LNCaP clone FGC (cell line): ENCODE measurements at regions not wholly inside any gene's neighbourhood (a gene's known extent, or its start where the extent isn't known, plus 50 kb on each side); places are given as distances from the start of the nearest gene placed in this dataset.

Experiments used
- DNase-seq: peaks from one replicate; pipeline ENCODE4 v3.0.0-alpha.2; 2011; ENCODE audit warnings: low read depth
- H3K4me3 ChIP-seq: 2 replicates; pipeline ENCODE4 v1.5.1; 2011; ENCODE audit warnings: mild to moderate bottlenecking, low read depth, low read length, control low read depth
- CTCF ChIP-seq: IDR thresholded peaks from 2 replicates; pipeline ENCODE4 v1.5.1; 2012; ENCODE audit warnings: mild to moderate bottlenecking; ENCODE audit not compliant: control insufficient read depth, insufficient read depth; ENCODE audit errors: extremely low read depth

- no peak for DNase-seq
- H3K4me3 ChIP-seq, result no peak overlapping the region
- TF ChIP-seq CTCF, result no peak
Observed at GRCh38 chr7:41170466-41170865, 532.4 kb downstream of the INHBA start.

- DNase-seq, result no peak
- no peak overlapping the region for H3K4me3 ChIP-seq
- TF ChIP-seq CTCF, result no peak
Observed at GRCh38 chr7:41169317-41169716, 533.6 kb downstream of the INHBA start.

- TF ChIP-seq CTCF, result no peak
- H3K4me3 ChIP-seq, result no peak overlapping the region
- DNase-seq, result no peak
Observed at GRCh38 chr7:41167836-41168235, 535.1 kb downstream of the INHBA start.

GRCh38 chr7:41164440-41164839 is 538.5 kb downstream of the INHBA start:
- TF ChIP-seq CTCF, result no peak

GRCh38 chr7:41163991-41164390 is 538.9 kb downstream of the INHBA start:
- DNase-seq, result no peak
- no peak overlapping the region for H3K4me3 ChIP-seq
- TF ChIP-seq CTCF, result no peak

More at GRCh38 chr7:41164440-41164839, 538.5 kb downstream of the INHBA start:
- DNase-seq, result no peak
- H3K4me3 ChIP-seq, result no peak overlapping the region

- no peak for DNase-seq
- H3K4me3 ChIP-seq, result no peak overlapping the region
- no peak for TF ChIP-seq CTCF
Observed at GRCh38 chr7:41162612-41163011, 540.3 kb downstream of the INHBA start.

GRCh38 chr7:41161041-41161587 is 541.8 kb downstream of the INHBA start:
- DNase-seq, result no peak
- no peak for TF ChIP-seq CTCF
- no peak overlapping the region for H3K4me3 ChIP-seq
